PFSK-1 (cell line): ENCODE measurements at regions not wholly inside any gene's neighbourhood (a gene's known extent, or its start where the extent isn't known, plus 50 kb on each side); places are given as distances from the start of the nearest gene placed in this dataset.

Source experiments
- FOXP2 ChIP-seq: optimal IDR thresholded peaks from 2 replicates; pipeline ENCODE3; 2011; ENCODE audit warnings: borderline replicate concordance, control low read depth, inconsistent platforms; ENCODE audit not compliant: insufficient read depth; ENCODE audit errors: extremely low read length, extremely low read depth
- POLR2AphosphoS5 ChIP-seq: IDR thresholded peaks from 2 replicates; pipeline ENCODE4 v1.6.1; 2012; ENCODE audit warnings: low read depth, mild to moderate bottlenecking, control low read depth, low read length, moderate library complexity
- REST ChIP-seq, 2 experiments: IDR thresholded peaks; 2 replicates each; pipeline versions ENCODE4 v1.6.1 to v1.8.0; 2011 to 2012; ENCODE audit warnings: low read depth in 2 of 2, low read length in 2 of 2, control low read depth in 1 of 2, inconsistent platforms in 1 of 2, mild to moderate bottlenecking in 1 of 2, moderate library complexity in 1 of 2; ENCODE audit not compliant: insufficient read depth in 1 of 2
- SIN3A ChIP-seq: IDR thresholded peaks from 2 replicates; pipeline ENCODE4 v1.6.1; 2012; ENCODE audit warnings: mild to moderate bottlenecking, low read length, moderate library complexity, borderline replicate concordance; ENCODE audit not compliant: insufficient read depth
- TAF1 ChIP-seq: IDR thresholded peaks from 2 replicates; pipeline ENCODE4 v1.6.1; 2012; ENCODE audit warnings: low read length, control low read depth, borderline replicate concordance; ENCODE audit not compliant: insufficient read depth

- TF ChIP-seq FOXP2 = no peak
- TF ChIP-seq POLR2AphosphoS5 = no peak
- TF ChIP-seq TAF1 = no peak
- TF ChIP-seq SIN3A = no peak
- no peak for TF ChIP-seq REST (IDR thresholded peaks at IDR 0.05; ENCODE audit: insufficient read depth in 1 of 2, low read depth in 2 of 2, low read length in 2 of 2)
Measured at GRCh38 chr14:58822856-58823255, 185.1 kb downstream of the DACT1 start.

- no peak for TF ChIP-seq TAF1
- TF ChIP-seq FOXP2 = no peak
Measured at GRCh38 chr14:58823312-58823711, 185.6 kb downstream of the DACT1 start.

GRCh38 chr14:58824106-58824505 is 186.3 kb downstream of the DACT1 start:
- TF ChIP-seq REST (IDR thresholded peaks at IDR 0.05; ENCODE audit: insufficient read depth in 1 of 2, low read depth in 2 of 2, low read length in 2 of 2) (no peak), SIN3A (no peak), POLR2AphosphoS5 (no peak), FOXP2 (no peak), TAF1 (no peak)

GRCh38 chr14:58824796-58825195 is 187.0 kb downstream of the DACT1 start:
- TF ChIP-seq POLR2AphosphoS5 (no peak), SIN3A (no peak), FOXP2 (no peak), TAF1 (no peak), REST (IDR thresholded peaks at IDR 0.05; ENCODE audit: insufficient read depth in 1 of 2, low read depth in 2 of 2, low read length in 2 of 2) (no peak)

- TF ChIP-seq SIN3A = no peak
- no peak for TF ChIP-seq FOXP2
- TF ChIP-seq REST (IDR thresholded peaks at IDR 0.05; ENCODE audit: insufficient read depth in 1 of 2, low read depth in 2 of 2, low read length in 2 of 2) = no peak
- no peak for TF ChIP-seq TAF1
- TF ChIP-seq POLR2AphosphoS5 = no peak
Measured at GRCh38 chr14:58825606-58826005, 187.8 kb downstream of the DACT1 start.
